ENCODE measurements at regions not wholly inside any gene's neighbourhood (a gene's known extent, or its start where the extent isn't known, plus 50 kb on each side); places are given as distances from the start of the nearest gene placed in this dataset.

- no peak for TF ChIP-seq POLR2A (IDR thresholded peaks at IDR 0.05; ENCODE audit: low read length)
- no peak for TF ChIP-seq CTCF (IDR thresholded peaks at IDR 0.05)
- no peak for TF ChIP-seq RARB (CRISPR knock-in tag; IDR thresholded peaks at IDR 0.05)
- TF ChIP-seq HDAC2 (IDR thresholded peaks at IDR 0.05) = no peak
- TF ChIP-seq NFE2L2 (conservative IDR thresholded peaks at IDR 0.05; ENCODE audit: low read length) = no peak
- TF ChIP-seq RAD21 (conservative IDR thresholded peaks at IDR 0.05 in 1 of 2, IDR thresholded peaks at IDR 0.05 in 1 of 2) = no peak
- no peak for TF ChIP-seq ELK1 (IDR thresholded peaks at IDR 0.05; ENCODE audit: low read depth, low read length)
- no peak for TF ChIP-seq NPAS2 (CRISPR knock-in tag; IDR thresholded peaks at IDR 0.05; ENCODE audit: borderline replicate concordance)
- no peak for TF ChIP-seq JUNB (IDR thresholded peaks at IDR 0.05)
Measured at GRCh38 chr2:142707318-142707717, 170.1 kb upstream of the KYNU start.

Measured in A549 (cell line).